AG20443 (cell line): ENCODE measurements at regions not wholly inside any gene's neighbourhood (a gene's known extent, or its start where the extent isn't known, plus 50 kb on each side); places are given as distances from the start of the nearest gene placed in this dataset.
"Not testable (repeated sequence)": the region's sequence is repeated elsewhere in the genome, so short reads cannot be mapped to it uniquely, and the experiment has no call there.

Experiments
- DNase-seq: peaks from one replicate; pipeline ENCODE4 v3.0.0; 2012; ENCODE audit warnings: low spot score, mixed read lengths

GRCh38 chr7:76117306-76117991 lies 69.5 kb downstream of the MDH2 start:
- DNase-seq: not testable (repeated sequence)

- DNase-seq: not testable (repeated sequence)
Measured at GRCh38 chr7:76118253-76119036, 70.5 kb downstream of the MDH2 start.

GRCh38 chr7:76121044-76121443 lies 73.1 kb downstream of the MDH2 start:
- no peak for DNase-seq

- DNase-seq: no peak
Measured at GRCh38 chr7:76122516-76123239, 74.8 kb downstream of the MDH2 start.

GRCh38 chr7:76123316-76123715 lies 75.4 kb downstream of the MDH2 start:
- no peak for DNase-seq

- no peak for DNase-seq
Measured at GRCh38 chr7:76125560-76125959, 76.1 kb upstream of the SRRM3 start.

- DNase-seq: no peak
Measured at GRCh38 chr7:76126632-76127031, 75.1 kb upstream of the SRRM3 start.

- DNase-seq: no peak
Measured at GRCh38 chr7:76129366-76129765, 72.3 kb upstream of the SRRM3 start.

GRCh38 chr7:76129836-76130235 lies 71.9 kb upstream of the SRRM3 start:
- DNase-seq: no peak

GRCh38 chr7:76130661-76131060 lies 71.0 kb upstream of the SRRM3 start:
- DNase-seq: peak; percentile 62

GRCh38 chr7:76131887-76132286 lies 69.8 kb upstream of the SRRM3 start:
- not testable (repeated sequence) for DNase-seq

- DNase-seq: no peak
Measured at GRCh38 chr7:76133164-76133775, 68.4 kb upstream of the SRRM3 start.

GRCh38 chr7:76133839-76134238 lies 67.9 kb upstream of the SRRM3 start:
- DNase-seq: no peak

- DNase-seq: not testable (repeated sequence)
Measured at GRCh38 chr7:76135263-76135662, 66.4 kb upstream of the SRRM3 start.

- DNase-seq: not testable (repeated sequence)
Measured at GRCh38 chr7:76138577-76139313, 63.0 kb upstream of the SRRM3 start.

- DNase-seq: no peak
Measured at GRCh38 chr7:76139670-76140069, 62.0 kb upstream of the SRRM3 start.

GRCh38 chr7:76140259-76140658 lies 61.4 kb upstream of the SRRM3 start:
- not testable (repeated sequence) for DNase-seq

- DNase-seq: no peak
Measured at GRCh38 chr7:76142861-76143260, 58.8 kb upstream of the SRRM3 start.

GRCh38 chr7:76144664-76145270 lies 56.9 kb upstream of the SRRM3 start:
- not testable (repeated sequence) for DNase-seq

- no peak for DNase-seq
Measured at GRCh38 chr7:76146374-76146773, 55.3 kb upstream of the SRRM3 start.

GRCh38 chr7:76148947-76149346 lies 52.7 kb upstream of the SRRM3 start:
- DNase-seq: not testable (repeated sequence)
